ENCODE measurements at regions not wholly inside any gene's neighbourhood (a gene's known extent, or its start where the extent isn't known, plus 50 kb on each side); places are given as distances from the start of the nearest gene placed in this dataset.
A peak's percentile ranks its signal among the peaks of the same experiment; 100 is the strongest.
"Not testable (repeated sequence)": the region's sequence is repeated elsewhere in the genome, so short reads cannot be mapped to it uniquely, and the experiment has no call there.

- DNase-seq = no peak
Measured at GRCh38 chr2:195534971-195535370, 122.1 kb upstream of the SLC39A10 start.

- peak in 2 of 5 donors; percentile 37 to 82 for DNase-seq
Measured at GRCh38 chr2:195533771-195534642, 123.0 kb upstream of the SLC39A10 start.

- peak in 1 of 5 donors; percentile 78 for DNase-seq
Measured at GRCh38 chr2:195532628-195533271, 124.3 kb upstream of the SLC39A10 start.

- DNase-seq = no peak
Measured at GRCh38 chr2:195532255-195532627, 124.8 kb upstream of the SLC39A10 start.

- no peak for DNase-seq
Measured at GRCh38 chr2:195531754-195532153, 125.3 kb upstream of the SLC39A10 start.

GRCh38 chr2:195523242-195523641 is 133.8 kb upstream of the SLC39A10 start:
- DNase-seq = not testable (repeated sequence)

GRCh38 chr2:195521589-195521988 is 135.4 kb upstream of the SLC39A10 start:
- no peak for DNase-seq

GRCh38 chr2:195520671-195521155 is 136.3 kb upstream of the SLC39A10 start:
- no peak for DNase-seq

GRCh38 chr2:195515551-195515950 is 141.5 kb upstream of the SLC39A10 start:
- no peak for DNase-seq

GRCh38 chr2:195514365-195514764 is 142.7 kb upstream of the SLC39A10 start:
- DNase-seq = no peak

- no peak for DNase-seq
Measured at GRCh38 chr2:195513119-195513518, 143.9 kb upstream of the SLC39A10 start.

- DNase-seq = no peak
Measured at GRCh38 chr2:195509551-195509950, 147.5 kb upstream of the SLC39A10 start.

- no peak for DNase-seq
Measured at GRCh38 chr2:195508139-195508455, 148.9 kb upstream of the SLC39A10 start.

GRCh38 chr2:195507447-195508138 is 149.4 kb upstream of the SLC39A10 start:
- DNase-seq = no peak

GRCh38 chr2:195505701-195506100 is 151.3 kb upstream of the SLC39A10 start:
- peak in 1 of 5 donors; percentile 44 for DNase-seq

- DNase-seq = no peak
Measured at GRCh38 chr2:195503208-195503607, 153.8 kb upstream of the SLC39A10 start.

- no peak for DNase-seq
Measured at GRCh38 chr2:195501746-195502145, 155.3 kb upstream of the SLC39A10 start.

GRCh38 chr2:195500879-195501278 is 156.1 kb upstream of the SLC39A10 start:
- DNase-seq = no peak

GRCh38 chr2:195498839-195499490 is 158.1 kb upstream of the SLC39A10 start:
- DNase-seq = no peak

GRCh38 chr2:195498176-195498575 is 158.8 kb upstream of the SLC39A10 start:
- DNase-seq = peak; percentile 12 to 58 (median 49)

- no peak for DNase-seq
Measured at GRCh38 chr2:195496991-195497390, 160.0 kb upstream of the SLC39A10 start.

- no peak for DNase-seq
Measured at GRCh38 chr2:195495966-195496365, 161.1 kb upstream of the SLC39A10 start.

- DNase-seq = no peak
Measured at GRCh38 chr2:195495351-195495750, 161.7 kb upstream of the SLC39A10 start.
